Thyroid gland (tissue), 4 donors: ENCODE measurements at regions not wholly inside any gene's neighbourhood (a gene's known extent, or its start where the extent isn't known, plus 50 kb on each side); places are given as distances from the start of the nearest gene placed in this dataset.

Experiments
- DNase-seq, 2 donors: peaks; one replicate each; pipeline ENCODE4 v3.0.0-alpha.2; 2019
- H3K27ac ChIP-seq, 3 donors: fragments of 200-600 bp; sonication (generic); 1 replicate in 2 of 3; 2 replicates in 1 of 3; pipeline ENCODE4 v1.5.1; 2016 to 2019; ENCODE audit warnings: mild to moderate bottlenecking in 1 of 3, moderate library complexity in 1 of 3
- H3K27me3 ChIP-seq: fragments of 200-600 bp; sonication (generic); one replicate; pipeline ENCODE4 v1.5.1; 2019
- H3K36me3 ChIP-seq, 2 donors: fragments of 200-600 bp; sonication (generic); one replicate each; pipeline ENCODE4 v1.5.1; 2016 to 2019
- H3K4me1 ChIP-seq, 2 donors: fragments of 200-600 bp; sonication (generic); one replicate each; pipeline ENCODE4 v1.5.1; 2017 to 2019
- H3K4me3 ChIP-seq, 3 donors: fragments of 200-600 bp; sonication (generic); replicated peaks in 1 of 3; 1 replicate in 2 of 3; 2 replicates in 1 of 3; pipeline ENCODE4 v1.5.1; 2016; ENCODE audit warnings: mild to moderate bottlenecking in 1 of 3
- H3K9me3 ChIP-seq: fragments of 200-600 bp; sonication (generic); one replicate; pipeline ENCODE4 v1.5.1; 2017
- CTCF ChIP-seq, 6 experiments: fragments of 200-600 bp in 3 of 6; fragments of 450-650 bp in 3 of 6; sonication (generic) in 3 of 6; IDR thresholded peaks; one replicate each; pipeline ENCODE4 v1.5.1; 2016 to 2019; ENCODE audit warnings: antibody characterized with exemption in 6 of 6, mild to moderate bottlenecking in 2 of 6, inconsistent platforms in 1 of 6, moderate library complexity in 1 of 6
- POLR2A ChIP-seq, 2 donors: fragments of 450-650 bp; IDR thresholded peaks; one replicate each; pipeline ENCODE4 v1.6.1; 2017; ENCODE audit warnings: antibody characterized with exemption in 2 of 2, mild to moderate bottlenecking in 2 of 2, moderate library complexity in 1 of 2
- WGBS, 2 donors: methylation state at CpG; one replicate each; pipeline ENCODE4 v1.1.5; 2017; 5-methylcytosine and 5-hydroxymethylcytosine counted together
- intact Hi-C: fragments of 100-400 bp; cut with DNase I; formaldehyde crosslinking; loops from one replicate; pipeline ENCODE4 v1.15.1; 2023

DNA sequence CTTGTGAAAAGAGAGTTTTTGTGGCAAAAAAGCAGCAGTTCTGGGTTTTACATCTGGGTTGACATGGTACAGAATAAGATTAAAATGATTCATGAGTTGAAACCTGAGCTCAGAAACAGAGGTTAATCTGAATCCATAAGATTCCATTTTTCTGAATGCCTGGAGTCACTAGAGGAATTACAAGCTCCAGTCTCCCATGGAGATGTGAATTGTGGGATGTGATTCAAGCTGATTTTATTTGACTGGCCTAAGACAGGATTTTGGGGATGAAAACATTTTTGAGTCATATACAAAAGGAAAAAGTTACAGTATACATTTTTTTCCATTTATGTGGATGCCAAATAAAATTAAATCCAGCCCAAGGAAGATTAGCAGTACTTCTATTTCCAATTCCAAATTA, 161.1 kb downstream of the RBM46 start:
- Histone ChIP-seq H3K4me3 (no peak overlapping the region), H3K27me3 (no peaks in the 10 kb centered on the region), H3K36me3 (no peaks in the 10 kb centered on the region), H3K27ac (no peak overlapping the region), H3K4me1 (no peaks in the 10 kb centered on the region), H3K9me3 (no peaks in the 10 kb centered on the region)
- TF ChIP-seq POLR2A (IDR thresholded peaks at IDR 0.05) (no peak), CTCF (IDR thresholded peaks at IDR 0.05) (no peak)
- intact Hi-C loops = no loop called here
- no peak for DNase-seq

DNA sequence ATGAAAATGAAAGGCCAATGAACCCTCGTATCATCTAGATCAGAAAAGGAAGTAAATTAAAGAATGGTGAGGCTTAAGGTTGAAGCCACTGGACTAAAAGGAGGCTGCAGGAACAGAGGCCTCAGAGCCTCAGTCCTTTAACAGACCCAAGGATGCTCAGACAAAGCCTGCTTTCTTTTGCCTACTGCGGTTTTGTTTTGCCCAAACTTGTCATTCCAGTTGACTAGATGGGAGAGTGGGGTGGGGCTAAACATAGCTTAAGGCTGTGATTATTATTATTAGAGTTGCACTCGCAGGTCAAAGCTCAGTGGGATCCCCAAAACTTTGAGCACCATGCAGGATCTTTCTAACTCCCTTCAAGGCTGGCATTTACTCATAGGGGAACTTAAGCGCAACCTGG, 163.9 kb downstream of the RBM46 start:
- Histone ChIP-seq H3K4me3 (no peak overlapping the region), H3K9me3 (no peaks in the 10 kb centered on the region), H3K4me1 (no peaks in the 10 kb centered on the region), H3K27me3 (no peaks in the 10 kb centered on the region), H3K36me3 (no peaks in the 10 kb centered on the region), H3K27ac (no peak overlapping the region)
- WGBS, 2 donors = 81 to 87% methylated on average over 4 of the region's 4 CpGs
- intact Hi-C loops = no loop called here
- no peak for DNase-seq
- TF ChIP-seq POLR2A (IDR thresholded peaks at IDR 0.05) (no peak), CTCF (IDR thresholded peaks at IDR 0.05) (no peak)

DNA sequence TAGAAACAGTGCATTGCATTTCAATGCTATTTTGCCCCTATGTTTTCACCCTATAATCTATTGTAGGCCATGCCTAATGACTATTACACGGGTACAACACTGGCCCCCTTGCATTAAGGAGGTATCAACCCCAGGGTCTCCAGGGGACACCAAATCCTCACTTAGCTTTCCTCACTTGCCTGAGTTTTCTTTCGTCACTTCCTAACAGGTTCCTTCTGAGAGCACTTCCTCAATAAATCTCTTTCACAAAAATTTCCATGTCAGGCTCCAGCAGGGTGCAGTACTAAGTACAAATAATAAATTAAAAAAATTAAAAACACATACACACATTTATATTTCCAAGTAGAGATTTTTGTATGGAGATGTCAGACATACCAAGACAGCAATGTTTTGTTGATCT, 165.0 kb downstream of the RBM46 start:
- DNase-seq = no peak
- intact Hi-C loops = no loop called here
- Histone ChIP-seq H3K9me3 (no peaks in the 10 kb centered on the region), H3K4me1 (no peaks in the 10 kb centered on the region), H3K27ac (no peak overlapping the region), H3K36me3 (no peaks in the 10 kb centered on the region), H3K27me3 (no peaks in the 10 kb centered on the region), H3K4me3 (no peak overlapping the region)
- 75% methylated on average over 2 of the region's 2 CpGs for WGBS, 2 donors
- no peak for TF ChIP-seq POLR2A (IDR thresholded peaks at IDR 0.05)
- TF ChIP-seq CTCF (IDR thresholded peaks at IDR 0.05) = no peak

GRCh38 chr4:154953691-154954090, 172.6 kb downstream of the RBM46 start:
- peaks cover 0 to under 1% of the 10 kb centered on the region in 2 donors for H3K4me1 ChIP-seq
- H3K27me3 ChIP-seq = no peaks in the 10 kb centered on the region
- no peak for TF ChIP-seq CTCF (IDR thresholded peaks at IDR 0.05)
- TF ChIP-seq POLR2A (IDR thresholded peaks at IDR 0.05) = no peak
- DNase-seq = no peak
- H3K9me3 ChIP-seq = no peaks in the 10 kb centered on the region
- no peak overlapping the region for H3K27ac ChIP-seq
- intact Hi-C loops = no loop called here
- H3K4me3 ChIP-seq = no peak overlapping the region
- H3K36me3 ChIP-seq = no peaks in the 10 kb centered on the region

DNA sequence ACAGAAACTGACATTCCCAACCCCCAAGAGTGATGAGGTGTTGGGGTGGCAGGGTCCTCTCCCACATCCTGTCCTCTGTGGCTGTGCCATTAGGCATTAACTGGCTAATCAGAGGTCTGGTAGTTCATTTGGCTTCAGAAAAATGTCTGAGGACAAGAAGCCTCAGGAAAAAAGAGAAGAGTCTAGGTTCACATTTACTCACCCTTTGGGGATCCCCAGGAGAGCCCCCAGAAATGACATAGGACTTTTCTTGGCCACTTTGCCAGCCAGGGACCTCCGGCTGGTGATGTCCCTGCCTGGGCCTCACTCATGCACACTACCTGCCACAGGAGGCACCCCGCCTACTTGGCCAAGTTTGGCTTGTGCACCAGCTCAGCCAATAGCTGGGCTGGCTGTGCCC, 173.0 kb downstream of the RBM46 start:
- Histone ChIP-seq H3K9me3 (no peaks in the 10 kb centered on the region), H3K4me3 (no peak overlapping the region), H3K4me1 (peaks cover 0 to 4% of the 10 kb centered on the region in 2 donors), H3K27me3 (no peaks in the 10 kb centered on the region), H3K36me3 (no peaks in the 10 kb centered on the region), H3K27ac (no peak overlapping the region)
- WGBS, 2 donors = 82 to 89% methylated on average over 2 of the region's 2 CpGs
- no peak for DNase-seq
- TF ChIP-seq CTCF (IDR thresholded peaks at IDR 0.05) (no peak), POLR2A (IDR thresholded peaks at IDR 0.05) (no peak)
- intact Hi-C loops = no loop called here
